Mesendoderm (in vitro differentiated cells): ENCODE measurements at regions not wholly inside any gene's neighbourhood (a gene's known extent, or its start where the extent isn't known, plus 50 kb on each side); places are given as distances from the start of the nearest gene placed in this dataset.

ENCODE experiments used
- DNase-seq: peaks from one replicate; pipeline ENCODE4 v3.0.0; 2013
- H2AK5ac ChIP-seq: 2 replicates; pipeline ENCODE4 v1.6.1; 2013; ENCODE audit warnings: low read length, inconsistent platforms
- H2BK120ac ChIP-seq: 2 replicates; pipeline ENCODE4 v1.6.1; 2013; ENCODE audit warnings: low read depth, mild to moderate bottlenecking, low read length, moderate library complexity, mixed read lengths
- H2BK15ac ChIP-seq: replicated peaks from 2 replicates; pipeline ENCODE4 v1.6.1; 2013; ENCODE audit warnings: low read depth, mild to moderate bottlenecking, moderate library complexity
- H2BK5ac ChIP-seq: 2 replicates; pipeline ENCODE4 v1.6.1; 2013; ENCODE audit warnings: low read length, inconsistent platforms
- H3K18ac ChIP-seq: 2 replicates; pipeline ENCODE4 v1.6.1; 2013; ENCODE audit warnings: mild to moderate bottlenecking, low read length, mixed read lengths
- H3K23ac ChIP-seq: one replicate; pipeline ENCODE4 v1.6.1; 2013; ENCODE audit warnings: low read length
- H3K27ac ChIP-seq: 2 replicates; pipeline ENCODE4 v1.5.1; 2013; ENCODE audit warnings: low read depth, mild to moderate bottlenecking, inconsistent platforms, low read length, moderate library complexity
- H3K27me3 ChIP-seq: 2 replicates; pipeline ENCODE4 v1.6.1; 2013; ENCODE audit warnings: low read length, control low read depth, mild to moderate bottlenecking, inconsistent platforms; ENCODE audit not compliant: insufficient read depth, poor library complexity
- H3K36me3 ChIP-seq: 2 replicates; pipeline ENCODE4 v1.6.1; 2013; ENCODE audit warnings: low read length, inconsistent platforms; ENCODE audit not compliant: control insufficient read depth, insufficient read depth
- H3K4ac ChIP-seq: one replicate; pipeline ENCODE4 v1.6.1; 2013; ENCODE audit warnings: low read depth, mild to moderate bottlenecking, low read length, moderate library complexity
- H3K4me1 ChIP-seq: 2 replicates; pipeline ENCODE4 v1.6.1; 2013; ENCODE audit warnings: low read depth, low read length, inconsistent platforms; ENCODE audit not compliant: control insufficient read depth
- H3K4me2 ChIP-seq: 2 replicates; pipeline ENCODE4 v1.6.1; 2013; ENCODE audit warnings: low read length
- H3K4me3 ChIP-seq: 2 replicates; pipeline ENCODE4 v1.5.1; 2013; ENCODE audit warnings: mild to moderate bottlenecking, low read length
- H3K56ac ChIP-seq: one replicate; pipeline ENCODE4 v1.6.1; 2013; ENCODE audit warnings: low read length
- H3K79me1 ChIP-seq: 2 replicates; pipeline ENCODE4 v1.6.1; 2013; ENCODE audit warnings: low read length, inconsistent platforms
- H3K79me2 ChIP-seq: 2 replicates; pipeline ENCODE4 v1.6.1; 2013; ENCODE audit warnings: mild to moderate bottlenecking, low read length; ENCODE audit not compliant: control insufficient read depth, insufficient read depth
- H3K9ac ChIP-seq: 2 replicates; pipeline ENCODE4 v1.6.1; 2013; ENCODE audit warnings: low read length, inconsistent platforms
- H4K5ac ChIP-seq: one replicate; pipeline ENCODE4 v1.6.1; 2013; ENCODE audit warnings: low read length
- H4K8ac ChIP-seq: one replicate; pipeline ENCODE4 v1.6.1; 2013; ENCODE audit warnings: low read depth, mild to moderate bottlenecking, control low read depth, low read length, moderate library complexity
- WGBS: extraction: QIAGEN DNeasy Blood & Tissue Kit; methylation state at CpG from one replicate; pipeline ENCODE4 v1.1.7; 2013; ENCODE audit warnings: low lambda C conversion rate, missing lambda C conversion rate; ENCODE audit not compliant: insufficient coverage; ENCODE audit errors: extremely low coverage; 5-methylcytosine and 5-hydroxymethylcytosine counted together

DNA sequence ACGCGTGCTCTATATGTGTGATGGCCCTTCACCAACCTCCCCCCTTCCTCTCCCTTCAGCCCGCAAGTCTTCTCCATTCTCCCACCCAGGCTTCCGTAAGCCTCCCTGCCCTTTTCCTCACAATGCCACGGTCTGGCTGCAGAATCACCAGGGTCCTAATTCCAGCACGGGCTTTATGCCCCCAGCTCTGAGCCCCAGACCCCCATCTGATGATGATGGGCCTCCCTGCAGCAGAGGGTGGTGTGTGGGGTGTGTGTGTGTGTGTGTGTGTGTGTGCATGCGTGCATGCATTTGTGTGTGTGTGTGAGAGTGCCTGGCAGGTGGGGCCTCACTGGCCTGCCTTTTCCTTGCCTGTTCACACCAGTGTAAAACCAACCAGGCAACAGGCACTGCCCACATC is 109.9 kb downstream of the OAT start:
- DNase-seq, result no peak

DNA sequence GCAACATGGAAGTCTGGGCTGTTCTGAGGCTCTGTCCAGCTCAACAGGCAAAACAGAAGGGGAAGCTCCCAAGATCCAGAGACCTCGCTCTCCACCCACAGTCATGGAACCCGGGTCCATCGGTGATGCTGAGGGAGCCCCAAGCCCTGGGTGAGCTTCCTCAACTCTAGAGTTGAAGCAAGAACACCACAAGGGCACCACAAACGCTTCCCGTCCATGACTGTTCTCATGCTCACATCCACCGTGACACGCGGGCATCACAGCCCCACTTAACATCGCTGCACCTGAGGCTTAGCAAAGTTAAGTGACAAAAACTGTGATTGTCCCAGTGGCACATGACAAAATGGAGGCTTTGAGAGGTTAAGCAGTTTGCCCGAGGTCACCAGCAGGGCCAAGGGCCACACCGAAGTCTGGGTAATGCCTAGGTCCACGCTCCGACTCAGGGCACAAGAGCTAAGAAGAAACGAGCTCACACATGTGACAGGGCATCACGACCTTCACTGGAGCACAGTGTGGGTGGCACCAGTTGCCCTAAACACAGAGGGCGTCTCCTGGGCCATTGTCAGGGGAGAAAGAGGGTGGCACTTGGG is 110.6 kb downstream of the OAT start:
- no CpG with 5 or more reads among the region's 16 CpGs for WGBS

More for the DNA sequence above, 109.9 kb downstream of the OAT start:
- H4K8ac ChIP-seq, result no peak overlapping the region
- H3K23ac ChIP-seq, result peak overlapping the region; percentile 45
- no peak overlapping the region for H2AK5ac ChIP-seq
- no peaks in the 10 kb centered on the region for H3K79me2 ChIP-seq
- H3K9ac ChIP-seq, result no peak overlapping the region
- no peak overlapping the region for H3K4ac ChIP-seq
- WGBS, result no CpG with 5 or more reads among the region's 7 CpGs
- no peaks in the 10 kb centered on the region for H3K27me3 ChIP-seq
- H3K4me2 ChIP-seq, result no peak overlapping the region
- H2BK5ac ChIP-seq, result no peak overlapping the region
- H3K4me3 ChIP-seq, result no peak overlapping the region
- no peaks in the 10 kb centered on the region for H3K79me1 ChIP-seq
- H3K56ac ChIP-seq, result no peak overlapping the region
- no peak overlapping the region for H4K5ac ChIP-seq
- H2BK15ac ChIP-seq, result no peak overlapping the region
- H2BK120ac ChIP-seq, result no peak overlapping the region
- no peaks in the 10 kb centered on the region for H3K4me1 ChIP-seq
- H3K18ac ChIP-seq, result no peak overlapping the region
- no peak overlapping the region for H3K27ac ChIP-seq
- H3K36me3 ChIP-seq, result no peaks in the 10 kb centered on the region

GRCh38 chr10:124307591-124307990 is 111.1 kb downstream of the OAT start:
- H3K79me2 ChIP-seq, result no peaks in the 10 kb centered on the region
- no peak overlapping the region for H3K23ac ChIP-seq
- no peak overlapping the region for H3K4ac ChIP-seq
- H3K18ac ChIP-seq, result no peak overlapping the region
- H3K27ac ChIP-seq, result no peak overlapping the region
- no peaks in the 10 kb centered on the region for H3K79me1 ChIP-seq
- no peak overlapping the region for H2BK5ac ChIP-seq
- H3K4me2 ChIP-seq, result no peak overlapping the region
- no peak for DNase-seq
- no peak overlapping the region for H2BK120ac ChIP-seq
- H4K5ac ChIP-seq, result no peak overlapping the region
- WGBS, result no CpG with 5 or more reads among the region's 17 CpGs
- H3K9ac ChIP-seq, result no peak overlapping the region
- no peak overlapping the region for H4K8ac ChIP-seq
- H3K4me1 ChIP-seq, result no peaks in the 10 kb centered on the region
- H3K4me3 ChIP-seq, result no peak overlapping the region
- no peak overlapping the region for H2BK15ac ChIP-seq
- H3K36me3 ChIP-seq, result no peaks in the 10 kb centered on the region
- H2AK5ac ChIP-seq, result no peak overlapping the region
- no peaks in the 10 kb centered on the region for H3K27me3 ChIP-seq
- H3K56ac ChIP-seq, result no peak overlapping the region

More for the DNA sequence above, 110.6 kb downstream of the OAT start:
- DNase-seq, result no peak
- Histone ChIP-seq H3K4me1 (no peaks in the 10 kb centered on the region), H3K79me1 (no peaks in the 10 kb centered on the region), H3K4me2 (no peak overlapping the region), H3K9ac (no peak overlapping the region), H3K4me3 (no peak overlapping the region), H2BK120ac (no peak overlapping the region), H3K27me3 (no peaks in the 10 kb centered on the region), H3K79me2 (no peaks in the 10 kb centered on the region), H3K36me3 (no peaks in the 10 kb centered on the region), H3K27ac (no peak overlapping the region), H3K23ac (no peak overlapping the region), H3K18ac (no peak overlapping the region), H2BK15ac (no peak overlapping the region), H2BK5ac (no peak overlapping the region), H3K4ac (no peak overlapping the region), H4K5ac (no peak overlapping the region), H2AK5ac (no peak overlapping the region), H3K56ac (no peak overlapping the region), H4K8ac (no peak overlapping the region)

DNA sequence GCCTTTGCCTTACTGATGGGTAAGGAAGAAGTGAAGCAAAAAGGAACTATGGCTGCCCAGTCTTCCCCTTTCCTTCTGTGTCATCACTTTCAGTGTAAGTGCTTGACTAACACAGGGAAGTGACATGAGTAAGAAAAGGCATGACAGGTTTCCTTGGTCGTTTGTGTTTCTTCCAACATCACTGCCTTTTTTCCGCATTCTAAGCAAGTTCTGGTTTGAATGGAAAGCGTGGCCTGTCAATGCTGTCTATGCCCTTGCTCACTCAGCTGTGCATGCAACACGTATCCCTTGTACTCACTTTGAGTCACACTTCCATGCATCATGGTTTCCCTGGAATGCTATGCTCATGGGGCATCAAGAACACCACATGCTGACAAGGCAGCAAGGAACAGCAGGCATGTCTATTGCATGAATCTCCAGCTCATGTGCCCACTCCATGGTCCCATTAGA is 111.8 kb downstream of the OAT start:
- Histone ChIP-seq H3K4me1 (no peaks in the 10 kb centered on the region), H3K9ac (no peak overlapping the region), H3K79me2 (no peaks in the 10 kb centered on the region), H2AK5ac (no peak overlapping the region), H3K79me1 (no peaks in the 10 kb centered on the region), H3K18ac (no peak overlapping the region), H4K5ac (no peak overlapping the region), H2BK5ac (no peak overlapping the region), H2BK120ac (no peak overlapping the region), H3K27me3 (no peaks in the 10 kb centered on the region), H3K4ac (no peak overlapping the region), H3K56ac (no peak overlapping the region), H4K8ac (no peak overlapping the region), H3K27ac (no peak overlapping the region), H3K36me3 (no peaks in the 10 kb centered on the region), H2BK15ac (no peak overlapping the region), H3K4me2 (no peak overlapping the region), H3K4me3 (no peak overlapping the region), H3K23ac (no peak overlapping the region)
- no CpG with 5 or more reads among the region's 4 CpGs for whole genome bisulfite sequencing
- no peak for DNase-seq

DNA sequence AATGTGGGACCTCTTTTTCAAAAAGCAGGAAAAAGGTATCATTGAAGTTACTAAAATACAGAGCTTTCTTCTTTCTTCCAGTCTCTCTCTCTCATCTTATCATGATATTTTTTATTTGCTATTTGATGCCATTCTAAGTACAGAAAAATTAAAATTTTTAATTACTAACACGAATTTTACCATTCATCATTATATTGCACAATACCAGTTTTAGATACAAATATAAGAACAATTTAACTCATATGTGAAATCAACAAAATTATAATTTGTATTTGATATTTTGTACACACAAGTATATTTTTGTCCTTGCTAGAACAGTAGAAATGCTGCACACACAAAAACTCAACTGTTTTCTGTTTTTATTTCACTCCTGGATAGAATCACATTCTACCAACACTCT is 112.2 kb downstream of the OAT start:
- Histone ChIP-seq H3K23ac (no peak overlapping the region), H3K79me2 (no peaks in the 10 kb centered on the region), H2BK120ac (no peak overlapping the region), H3K4me1 (no peaks in the 10 kb centered on the region), H3K9ac (no peak overlapping the region), H2AK5ac (no peak overlapping the region), H4K5ac (no peak overlapping the region), H3K18ac (no peak overlapping the region), H4K8ac (no peak overlapping the region), H3K4ac (no peak overlapping the region), H2BK5ac (no peak overlapping the region), H3K36me3 (no peaks in the 10 kb centered on the region), H2BK15ac (no peak overlapping the region), H3K4me2 (no peak overlapping the region), H3K4me3 (no peak overlapping the region), H3K56ac (no peak overlapping the region), H3K27ac (no peak overlapping the region), H3K27me3 (no peaks in the 10 kb centered on the region), H3K79me1 (no peaks in the 10 kb centered on the region)
- 94% methylated on average over 1 of the region's 1 CpG for WGBS
- no peak for DNase-seq

- H2BK15ac ChIP-seq, result no peak overlapping the region
Observed at GRCh38 chr10:124305984-124306383, 112.7 kb downstream of the OAT start.

More at GRCh38 chr10:124305984-124306383, 112.7 kb downstream of the OAT start:
- H4K5ac ChIP-seq, result no peak overlapping the region
- H4K8ac ChIP-seq, result no peak overlapping the region
- no peaks in the 10 kb centered on the region for H3K4me1 ChIP-seq
- H3K23ac ChIP-seq, result no peak overlapping the region
- H3K56ac ChIP-seq, result no peak overlapping the region
- no peak overlapping the region for H3K4ac ChIP-seq
- no peak overlapping the region for H2BK120ac ChIP-seq
- H2AK5ac ChIP-seq, result no peak overlapping the region
- H3K36me3 ChIP-seq, result no peaks in the 10 kb centered on the region
- no peak for DNase-seq
- no peak overlapping the region for H3K4me2 ChIP-seq
- no peak overlapping the region for H3K18ac ChIP-seq
- H3K4me3 ChIP-seq, result no peak overlapping the region
- no peak overlapping the region for H3K27ac ChIP-seq
- no CpG with 5 or more reads among the region's 1 CpG for WGBS
- no peaks in the 10 kb centered on the region for H3K79me1 ChIP-seq
- H3K27me3 ChIP-seq, result no peaks in the 10 kb centered on the region
- H3K79me2 ChIP-seq, result no peaks in the 10 kb centered on the region
- H3K9ac ChIP-seq, result no peak overlapping the region
- H2BK5ac ChIP-seq, result no peak overlapping the region
